ENCODE measurements at regions not wholly inside any gene's neighbourhood (a gene's known extent, or its start where the extent isn't known, plus 50 kb on each side); places are given as distances from the start of the nearest gene placed in this dataset.

DNA sequence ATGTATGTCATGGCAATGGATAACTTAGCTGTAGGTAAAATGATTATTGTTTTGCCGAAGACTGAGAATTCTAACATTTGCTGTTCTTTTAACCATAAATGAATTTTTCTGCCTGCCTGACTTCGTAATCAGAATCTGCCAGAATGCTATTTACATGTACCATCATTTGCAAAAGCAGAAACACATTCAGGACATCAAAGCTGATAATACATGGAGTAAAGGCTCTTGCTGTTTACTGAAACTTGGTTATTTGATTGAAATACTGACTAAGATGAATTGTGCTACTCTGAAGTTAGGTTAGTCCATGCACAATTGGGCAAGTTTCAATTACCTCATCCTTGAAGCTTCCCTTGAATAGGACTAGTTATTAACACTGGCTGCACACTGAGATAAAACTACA is 293.8 kb downstream of the PLA2G4A start:
- no CpG with 5 or more reads among the region's 2 CpGs for WGBS (ENCODE audit: extremely low coverage, insufficient coverage, low lambda C conversion rate)
- no peak overlapping the region for H3K4me3 ChIP-seq (ENCODE audit: low read length)
- H3K4ac ChIP-seq (ENCODE audit: low read depth, low read length), result no peak overlapping the region
- H3K4me2 ChIP-seq (ENCODE audit: low read length), result no peak overlapping the region
- H4K8ac ChIP-seq (ENCODE audit: low read depth, low read length), result no peak overlapping the region
- H2BK5ac ChIP-seq (ENCODE audit: low read length), result no peak overlapping the region
- no peaks in the 10 kb centered on the region for H3K4me1 ChIP-seq (ENCODE audit: control insufficient read depth, low read depth, low read length)
- H3K27me3 ChIP-seq (ENCODE audit: insufficient read depth, low read length, poor library complexity), result no peaks in the 10 kb centered on the region
- no peak overlapping the region for H3K23ac ChIP-seq (ENCODE audit: low read length)
- no peak overlapping the region for H4K5ac ChIP-seq (ENCODE audit: low read length)
- H3K27ac ChIP-seq (ENCODE audit: low read depth, low read length), result no peak overlapping the region
- no peak overlapping the region for H2BK120ac ChIP-seq (ENCODE audit: low read depth, low read length)
- no peak overlapping the region for H2BK15ac ChIP-seq (replicated peaks; ENCODE audit: low read depth)
- H2AK5ac ChIP-seq (ENCODE audit: low read length), result no peak overlapping the region
- H3K36me3 ChIP-seq (ENCODE audit: control insufficient read depth, insufficient read depth, low read length), result no peaks in the 10 kb centered on the region
- no peak overlapping the region for H3K56ac ChIP-seq (ENCODE audit: low read length)
- no peaks in the 10 kb centered on the region for H3K79me2 ChIP-seq (ENCODE audit: control insufficient read depth, insufficient read depth, low read length)
- no peaks in the 10 kb centered on the region for H3K79me1 ChIP-seq (ENCODE audit: low read length)
- no peak for DNase-seq
- H3K18ac ChIP-seq (ENCODE audit: low read length), result no peak overlapping the region
- no peak overlapping the region for H3K9ac ChIP-seq (ENCODE audit: low read length)

DNA sequence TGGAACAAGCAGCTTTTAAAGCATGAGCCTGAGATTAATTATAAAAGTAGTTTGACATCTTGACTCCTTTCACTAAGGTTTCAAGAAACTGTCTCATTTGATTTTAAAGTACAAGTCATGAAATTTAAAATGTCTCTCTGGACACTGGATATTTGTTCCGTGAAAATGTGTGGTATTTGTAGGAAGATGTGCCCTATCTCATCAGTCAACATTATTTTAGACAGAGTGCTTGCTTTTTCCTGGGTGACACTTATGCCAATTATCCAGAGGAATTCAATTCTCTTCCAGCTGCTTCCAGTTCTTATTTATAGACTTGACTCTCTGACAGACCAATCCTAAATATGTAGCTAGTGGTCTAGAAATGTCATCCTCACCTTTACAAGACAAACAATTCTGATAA is 300.4 kb downstream of the PLA2G4A start:
- H2BK120ac ChIP-seq (ENCODE audit: low read depth, low read length), result no peak overlapping the region
- H4K8ac ChIP-seq (ENCODE audit: low read depth, low read length), result no peak overlapping the region
- no peak overlapping the region for H2AK5ac ChIP-seq (ENCODE audit: low read length)
- H3K27me3 ChIP-seq (ENCODE audit: insufficient read depth, low read length, poor library complexity), result no peaks in the 10 kb centered on the region
- no peaks in the 10 kb centered on the region for H3K36me3 ChIP-seq (ENCODE audit: control insufficient read depth, insufficient read depth, low read length)
- no peak overlapping the region for H3K23ac ChIP-seq (ENCODE audit: low read length)
- H3K4me3 ChIP-seq (ENCODE audit: low read length), result no peak overlapping the region
- WGBS (ENCODE audit: extremely low coverage, insufficient coverage, low lambda C conversion rate), result no CpG with 5 or more reads among the region's 1 CpG
- no peaks in the 10 kb centered on the region for H3K79me1 ChIP-seq (ENCODE audit: low read length)
- no peak overlapping the region for H3K4me2 ChIP-seq (ENCODE audit: low read length)
- H3K27ac ChIP-seq (ENCODE audit: low read depth, low read length), result no peak overlapping the region
- no peak overlapping the region for H3K9ac ChIP-seq (ENCODE audit: low read length)
- H3K56ac ChIP-seq (ENCODE audit: low read length), result no peak overlapping the region
- DNase-seq, result no peak
- no peaks in the 10 kb centered on the region for H3K79me2 ChIP-seq (ENCODE audit: control insufficient read depth, insufficient read depth, low read length)
- H2BK5ac ChIP-seq (ENCODE audit: low read length), result no peak overlapping the region
- H3K4me1 ChIP-seq (ENCODE audit: control insufficient read depth, low read depth, low read length), result no peaks in the 10 kb centered on the region
- no peak overlapping the region for H3K18ac ChIP-seq (ENCODE audit: low read length)
- no peak overlapping the region for H3K4ac ChIP-seq (ENCODE audit: low read depth, low read length)
- no peak overlapping the region for H4K5ac ChIP-seq (ENCODE audit: low read length)
- no peak overlapping the region for H2BK15ac ChIP-seq (replicated peaks; ENCODE audit: low read depth)

DNA sequence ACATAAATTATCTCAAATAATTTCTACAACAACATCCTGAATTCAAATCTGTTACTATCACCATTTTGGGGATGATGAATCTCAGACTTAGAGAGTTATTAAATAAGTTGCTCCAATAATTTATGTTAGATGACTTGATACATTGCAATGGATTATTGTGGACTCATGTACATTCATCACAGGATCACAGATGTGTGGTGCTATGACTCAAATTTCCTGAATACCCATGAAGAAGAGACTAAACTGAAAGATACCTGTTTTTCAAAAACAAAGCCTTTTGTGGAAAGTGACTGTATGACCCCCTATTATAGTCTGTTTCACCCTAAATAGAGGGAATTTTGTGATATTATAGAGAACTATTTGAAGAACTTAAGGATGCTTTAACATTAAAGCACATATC is 315.0 kb downstream of the PLA2G4A start:
- Histone ChIP-seq H3K23ac (ENCODE audit: low read length) (no peak overlapping the region), H3K79me2 (ENCODE audit: control insufficient read depth, insufficient read depth, low read length) (no peaks in the 10 kb centered on the region)

DNA sequence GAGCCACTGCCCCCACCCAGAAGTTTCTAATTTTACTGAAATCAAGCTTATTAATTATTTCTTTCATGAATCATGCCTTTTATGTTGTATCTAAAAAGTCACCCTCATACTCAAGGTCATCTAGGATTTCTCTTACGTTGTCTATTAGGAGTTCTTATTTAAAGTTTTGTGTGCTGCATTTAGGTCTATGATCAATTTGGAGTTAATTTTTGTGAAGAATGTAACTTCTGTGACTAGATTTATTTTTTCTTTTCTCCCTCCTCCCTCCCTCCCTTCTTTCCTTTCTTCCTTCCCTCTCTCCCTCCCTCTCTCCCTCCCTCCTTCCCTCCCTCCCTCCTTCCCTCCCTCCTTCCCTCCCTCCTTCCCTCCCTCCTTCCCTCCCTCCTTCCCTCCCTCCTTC is 317.6 kb downstream of the PLA2G4A start:
- Histone ChIP-seq H4K5ac (ENCODE audit: low read length) (no peak overlapping the region), H2BK120ac (ENCODE audit: low read depth, low read length) (no peak overlapping the region), H3K23ac (ENCODE audit: low read length) (no peak overlapping the region), H3K18ac (ENCODE audit: low read length) (no peak overlapping the region), H2BK5ac (ENCODE audit: low read length) (no peak overlapping the region), H3K4me3 (ENCODE audit: low read length) (no peak overlapping the region), H2AK5ac (ENCODE audit: low read length) (no peak overlapping the region), H3K79me1 (ENCODE audit: low read length) (no peaks in the 10 kb centered on the region), H3K56ac (ENCODE audit: low read length) (no peak overlapping the region), H3K36me3 (ENCODE audit: control insufficient read depth, insufficient read depth, low read length) (no peaks in the 10 kb centered on the region), H2BK15ac (replicated peaks; ENCODE audit: low read depth) (no peak overlapping the region), H3K27ac (ENCODE audit: low read depth, low read length) (no peak overlapping the region), H3K9ac (ENCODE audit: low read length) (no peak overlapping the region), H3K4ac (ENCODE audit: low read depth, low read length) (no peak overlapping the region), H3K27me3 (ENCODE audit: insufficient read depth, low read length, poor library complexity) (no peaks in the 10 kb centered on the region), H3K4me1 (ENCODE audit: control insufficient read depth, low read depth, low read length) (no peaks in the 10 kb centered on the region), H4K8ac (ENCODE audit: low read depth, low read length) (no peak overlapping the region), H3K4me2 (ENCODE audit: low read length) (no peak overlapping the region), H3K79me2 (ENCODE audit: control insufficient read depth, insufficient read depth, low read length) (no peaks in the 10 kb centered on the region)
- no peak for DNase-seq
- no CpG with 5 or more reads among the region's 1 CpG for WGBS (ENCODE audit: extremely low coverage, insufficient coverage, low lambda C conversion rate)

More for the DNA sequence above, 315.0 kb downstream of the PLA2G4A start:
- no peak overlapping the region for H3K4me3 ChIP-seq (ENCODE audit: low read length)
- H3K4ac ChIP-seq (ENCODE audit: low read depth, low read length), result no peak overlapping the region
- no peak for DNase-seq
- H3K4me1 ChIP-seq (ENCODE audit: control insufficient read depth, low read depth, low read length), result no peaks in the 10 kb centered on the region
- H2BK120ac ChIP-seq (ENCODE audit: low read depth, low read length), result no peak overlapping the region
- no peak overlapping the region for H3K56ac ChIP-seq (ENCODE audit: low read length)
- H3K27ac ChIP-seq (ENCODE audit: low read depth, low read length), result no peak overlapping the region
- H3K36me3 ChIP-seq (ENCODE audit: control insufficient read depth, insufficient read depth, low read length), result no peaks in the 10 kb centered on the region
- H3K9ac ChIP-seq (ENCODE audit: low read length), result no peak overlapping the region
- H2BK15ac ChIP-seq (replicated peaks; ENCODE audit: low read depth), result no peak overlapping the region
- no peak overlapping the region for H2BK5ac ChIP-seq (ENCODE audit: low read length)
- no peak overlapping the region for H4K5ac ChIP-seq (ENCODE audit: low read length)
- no peak overlapping the region for H3K4me2 ChIP-seq (ENCODE audit: low read length)
- H2AK5ac ChIP-seq (ENCODE audit: low read length), result no peak overlapping the region
- no peak overlapping the region for H4K8ac ChIP-seq (ENCODE audit: low read depth, low read length)
- no peaks in the 10 kb centered on the region for H3K79me1 ChIP-seq (ENCODE audit: low read length)
- no peak overlapping the region for H3K18ac ChIP-seq (ENCODE audit: low read length)
- no peaks in the 10 kb centered on the region for H3K27me3 ChIP-seq (ENCODE audit: insufficient read depth, low read length, poor library complexity)

DNA sequence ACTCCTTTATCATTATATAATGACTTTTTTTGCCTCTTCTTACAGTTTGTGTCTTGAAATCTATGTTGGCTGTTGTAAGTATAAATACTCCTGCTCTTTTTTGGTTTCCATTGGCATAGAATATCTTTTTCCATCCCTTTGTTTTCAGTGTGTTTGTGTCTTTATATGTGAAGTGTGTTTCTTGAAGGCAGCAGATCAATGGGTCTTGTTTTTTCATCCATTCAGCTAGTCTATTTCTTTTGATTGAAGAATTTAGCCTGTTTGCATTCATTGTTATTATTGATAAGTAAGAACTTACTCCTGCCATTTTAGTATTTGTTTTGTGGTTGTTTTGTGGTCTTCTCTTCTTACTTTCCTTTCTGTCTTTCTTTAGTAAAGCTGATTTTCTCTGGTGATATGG is 322.8 kb downstream of the PLA2G4A start:
- Histone ChIP-seq H3K4me2 (ENCODE audit: low read length) (no peak overlapping the region), H3K23ac (ENCODE audit: low read length) (no peak overlapping the region), H3K27me3 (ENCODE audit: insufficient read depth, low read length, poor library complexity) (no peaks in the 10 kb centered on the region), H4K5ac (ENCODE audit: low read length) (no peak overlapping the region), H3K36me3 (ENCODE audit: control insufficient read depth, insufficient read depth, low read length) (no peaks in the 10 kb centered on the region), H3K27ac (ENCODE audit: low read depth, low read length) (no peak overlapping the region), H3K56ac (ENCODE audit: low read length) (no peak overlapping the region), H2BK120ac (ENCODE audit: low read depth, low read length) (no peak overlapping the region), H3K79me1 (ENCODE audit: low read length) (no peaks in the 10 kb centered on the region), H3K4ac (ENCODE audit: low read depth, low read length) (no peak overlapping the region), H2BK15ac (replicated peaks; ENCODE audit: low read depth) (no peak overlapping the region), H3K18ac (ENCODE audit: low read length) (no peak overlapping the region), H3K79me2 (ENCODE audit: control insufficient read depth, insufficient read depth, low read length) (no peaks in the 10 kb centered on the region), H3K4me1 (ENCODE audit: control insufficient read depth, low read depth, low read length) (no peaks in the 10 kb centered on the region), H2BK5ac (ENCODE audit: low read length) (no peak overlapping the region), H3K4me3 (ENCODE audit: low read length) (no peak overlapping the region), H2AK5ac (ENCODE audit: low read length) (no peak overlapping the region), H3K9ac (ENCODE audit: low read length) (no peak overlapping the region), H4K8ac (ENCODE audit: low read depth, low read length) (no peak overlapping the region)
- no peak for DNase-seq

DNA sequence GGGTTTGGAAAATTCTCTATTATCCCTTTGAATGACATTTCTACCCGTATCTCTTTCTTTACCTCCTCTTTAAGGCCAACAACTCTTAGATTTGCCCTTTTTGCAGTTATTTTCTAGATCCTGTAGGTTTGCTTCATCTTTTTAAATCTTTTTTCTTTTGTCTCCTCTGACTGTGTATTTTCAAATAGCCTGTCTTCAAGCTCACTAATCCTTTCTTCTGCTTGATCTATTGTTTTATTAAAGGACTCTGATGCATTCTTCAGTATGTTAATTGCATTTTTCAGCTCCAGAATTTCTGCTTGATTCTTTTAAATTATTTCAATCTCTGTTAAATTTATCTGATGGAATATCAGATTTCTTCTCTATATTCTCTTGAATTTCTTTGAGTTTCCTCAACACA is 324.3 kb downstream of the PLA2G4A start:
- Histone ChIP-seq H3K27me3 (ENCODE audit: insufficient read depth, low read length, poor library complexity) (no peaks in the 10 kb centered on the region), H3K18ac (ENCODE audit: low read length) (no peak overlapping the region), H4K8ac (ENCODE audit: low read depth, low read length) (no peak overlapping the region), H2BK15ac (replicated peaks; ENCODE audit: low read depth) (no peak overlapping the region), H3K4me3 (ENCODE audit: low read length) (no peak overlapping the region), H2BK5ac (ENCODE audit: low read length) (no peak overlapping the region), H3K56ac (ENCODE audit: low read length) (no peak overlapping the region), H3K23ac (ENCODE audit: low read length) (no peak overlapping the region), H3K36me3 (ENCODE audit: control insufficient read depth, insufficient read depth, low read length) (no peaks in the 10 kb centered on the region), H3K27ac (ENCODE audit: low read depth, low read length) (no peak overlapping the region), H4K5ac (ENCODE audit: low read length) (no peak overlapping the region), H3K79me2 (ENCODE audit: control insufficient read depth, insufficient read depth, low read length) (no peaks in the 10 kb centered on the region), H2AK5ac (ENCODE audit: low read length) (no peak overlapping the region), H3K4ac (ENCODE audit: low read depth, low read length) (no peak overlapping the region), H3K9ac (ENCODE audit: low read length) (no peak overlapping the region), H3K4me2 (ENCODE audit: low read length) (no peak overlapping the region), H3K4me1 (ENCODE audit: control insufficient read depth, low read depth, low read length) (no peaks in the 10 kb centered on the region), H3K79me1 (ENCODE audit: low read length) (no peaks in the 10 kb centered on the region), H2BK120ac (ENCODE audit: low read depth, low read length) (no peak overlapping the region)
- no peak for DNase-seq
- WGBS (ENCODE audit: extremely low coverage, insufficient coverage, low lambda C conversion rate), result no CpG with 5 or more reads among the region's 1 CpG
